ENCODE measurements at regions not wholly inside any gene's neighbourhood (a gene's known extent, or its start where the extent isn't known, plus 50 kb on each side); places are given as distances from the start of the nearest gene placed in this dataset.
A peak's percentile ranks its signal among the peaks of the same experiment; 100 is the strongest.

DNA sequence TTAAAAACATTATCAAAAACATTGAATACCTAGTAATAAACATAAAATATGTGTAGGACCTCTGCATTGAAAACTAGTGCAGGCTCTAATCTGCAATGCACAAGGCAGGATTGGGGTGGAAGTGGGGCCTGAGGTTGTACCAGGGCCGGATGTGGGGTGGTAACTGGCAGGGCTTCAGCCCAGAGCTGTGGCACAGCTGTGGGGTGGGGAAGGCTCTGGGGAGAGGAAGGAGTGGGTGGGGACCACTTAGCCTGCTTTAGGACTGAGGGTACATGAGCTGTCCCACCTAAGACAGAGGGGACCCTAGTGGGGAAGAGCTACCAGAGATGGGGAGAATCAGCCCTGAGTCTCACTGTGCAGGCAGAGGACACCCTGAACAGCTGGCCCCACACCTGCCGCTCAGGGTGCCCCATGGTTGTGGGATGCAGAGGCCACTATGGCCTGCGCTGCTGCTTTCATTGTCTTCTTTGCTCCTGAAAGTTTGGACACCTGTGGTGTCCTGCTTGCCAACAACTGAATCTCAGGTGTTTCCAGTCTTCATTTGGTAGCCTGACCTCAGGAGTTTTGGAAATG is 311.4 kb downstream of the TLE4 start:
- in situ Hi-C loops (cut with MboI; ENCODE audit: low pct_unique_long_range_greater_than_20kb, low sequenced_read_pairs): no loop called here
- DNase-seq: no peak

DNA sequence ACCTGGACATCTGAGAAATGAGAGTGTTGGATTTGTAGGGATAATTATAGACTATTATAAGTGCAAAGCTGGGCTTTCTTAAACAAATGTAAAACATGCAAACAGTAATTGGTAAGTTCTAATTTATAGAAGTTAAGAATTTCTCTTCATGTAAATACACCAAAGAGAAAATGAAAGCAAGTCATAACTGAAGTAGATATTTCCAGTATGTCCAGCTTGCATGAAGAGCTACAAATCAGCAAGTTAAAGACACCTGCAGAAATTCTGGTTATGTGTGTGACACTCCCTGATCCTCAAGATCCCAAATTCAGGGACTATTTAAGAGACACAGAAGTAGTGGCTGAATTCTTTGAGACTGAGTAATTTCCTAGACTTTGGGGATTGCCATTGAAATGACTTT is 308.9 kb downstream of the TLE4 start:
- in situ Hi-C loops (cut with MboI; ENCODE audit: low pct_unique_long_range_greater_than_20kb, low sequenced_read_pairs): no loop called here
- DNase-seq: no peak

DNA sequence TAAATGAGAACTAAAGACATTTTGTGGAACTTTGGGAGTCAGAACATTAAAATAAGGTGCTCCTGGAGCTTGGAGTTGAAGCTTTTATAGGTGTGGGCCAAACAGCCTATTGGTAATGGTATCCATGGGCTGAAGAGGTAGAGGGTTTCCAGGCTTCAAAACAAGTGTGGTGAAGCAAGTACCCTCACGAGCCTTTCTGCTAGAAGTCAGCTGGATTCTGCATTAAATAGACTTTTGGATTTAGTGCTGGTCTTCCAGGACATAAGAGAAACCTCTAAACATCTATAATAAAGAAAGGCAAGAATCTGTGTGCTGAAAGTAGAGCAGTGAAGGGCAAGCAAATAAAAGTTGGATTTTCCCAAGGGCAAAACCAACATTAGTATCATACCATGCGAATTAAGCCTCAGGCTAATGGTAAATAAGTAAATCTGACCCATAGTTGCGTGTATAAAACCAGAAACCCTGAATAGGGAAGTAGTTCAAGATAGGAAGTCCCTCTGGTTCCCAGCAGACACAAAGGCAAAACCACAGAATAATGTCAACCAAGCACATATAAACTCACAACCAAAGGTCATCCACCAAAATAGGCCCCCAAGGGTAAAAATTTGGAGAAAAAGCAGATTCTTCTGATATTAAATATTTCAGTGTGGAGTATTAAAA is 306.3 kb downstream of the TLE4 start:
- in situ Hi-C loops (cut with MboI; ENCODE audit: low pct_unique_long_range_greater_than_20kb, low sequenced_read_pairs): no loop called here
- peak; percentile 57 for DNase-seq

DNA sequence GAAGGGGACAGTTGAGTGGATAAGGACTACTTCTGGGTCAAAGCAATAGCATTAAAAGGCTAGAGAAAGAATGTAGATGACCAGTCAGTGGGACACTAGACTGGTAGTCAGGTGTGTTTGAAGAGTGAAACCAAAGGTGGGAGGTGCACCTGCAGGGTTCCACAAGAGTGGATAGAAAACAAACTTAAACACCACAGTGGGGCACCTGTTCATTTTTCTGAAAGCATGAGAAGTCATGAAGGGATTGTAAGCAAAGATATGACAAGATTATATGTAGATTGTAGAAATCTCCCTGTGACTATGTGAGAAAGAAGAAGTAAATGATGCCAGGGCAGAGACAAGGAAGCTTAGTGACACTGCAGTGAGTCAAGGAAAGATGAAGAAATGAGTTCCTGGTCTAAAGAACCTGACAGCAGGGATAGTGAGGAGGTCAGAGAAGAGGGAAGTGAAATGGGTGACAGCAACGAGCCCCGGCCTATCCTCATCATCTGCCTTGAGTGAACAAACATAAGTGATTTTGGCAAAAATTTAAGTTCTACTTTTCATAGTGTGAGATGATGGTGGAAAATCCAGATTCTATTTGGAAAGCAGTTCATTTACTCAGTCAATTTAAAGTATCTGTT is 296.9 kb downstream of the TLE4 start:
- no peak for DNase-seq
- in situ Hi-C loops (cut with MboI; ENCODE audit: low pct_unique_long_range_greater_than_20kb, low sequenced_read_pairs): no loop called here

DNA sequence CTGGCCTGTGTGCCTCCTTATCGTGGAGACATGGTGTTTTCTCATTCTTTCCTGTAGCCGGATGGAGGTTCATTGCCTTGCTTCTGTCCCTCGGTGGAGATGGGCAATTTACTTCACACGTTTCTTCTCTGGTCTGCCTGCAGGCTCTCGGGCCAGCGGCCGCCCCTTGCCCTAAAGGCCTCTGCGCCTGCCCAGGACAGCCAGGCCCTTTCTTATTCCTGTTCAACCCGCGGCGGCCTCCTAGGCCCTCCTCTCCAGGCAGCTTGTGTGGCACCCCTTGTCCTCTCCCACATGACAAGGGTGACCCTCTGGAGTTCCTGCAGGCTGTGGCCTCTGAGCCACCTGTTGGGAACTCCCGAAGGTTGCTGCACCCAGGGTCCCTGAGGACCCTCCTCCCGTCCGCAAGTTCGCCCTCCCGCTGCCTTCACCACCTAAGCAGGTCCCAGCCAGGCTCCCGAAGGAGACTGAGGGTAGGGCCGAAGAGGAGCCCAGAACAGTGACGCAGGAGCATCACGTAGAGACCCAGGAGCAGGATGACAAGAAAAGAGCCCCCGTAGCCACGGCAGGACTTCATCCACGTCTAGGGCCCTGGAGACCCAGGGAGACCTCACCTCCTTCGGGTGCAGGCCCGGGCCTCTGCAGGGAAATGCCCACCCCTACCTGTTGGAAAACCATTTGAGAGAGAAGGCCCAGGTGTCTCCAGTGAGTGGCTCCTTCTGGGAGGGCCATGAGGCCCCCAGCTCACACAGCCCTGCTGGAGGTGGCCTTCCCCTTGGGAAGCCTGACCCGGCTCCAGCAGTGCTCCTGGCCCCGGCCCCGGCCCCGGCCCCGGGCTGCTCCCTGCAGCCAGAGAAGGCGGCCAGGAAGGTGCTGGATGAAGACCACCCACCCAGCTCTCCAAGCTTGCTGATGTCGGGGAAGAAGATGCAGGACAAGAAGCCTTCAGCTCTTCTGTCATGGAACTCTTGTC is 291.4 kb downstream of the TLE4 start:
- in situ Hi-C loops (cut with MboI; ENCODE audit: low pct_unique_long_range_greater_than_20kb, low sequenced_read_pairs): no loop called here
- DNase-seq: no peak

DNA sequence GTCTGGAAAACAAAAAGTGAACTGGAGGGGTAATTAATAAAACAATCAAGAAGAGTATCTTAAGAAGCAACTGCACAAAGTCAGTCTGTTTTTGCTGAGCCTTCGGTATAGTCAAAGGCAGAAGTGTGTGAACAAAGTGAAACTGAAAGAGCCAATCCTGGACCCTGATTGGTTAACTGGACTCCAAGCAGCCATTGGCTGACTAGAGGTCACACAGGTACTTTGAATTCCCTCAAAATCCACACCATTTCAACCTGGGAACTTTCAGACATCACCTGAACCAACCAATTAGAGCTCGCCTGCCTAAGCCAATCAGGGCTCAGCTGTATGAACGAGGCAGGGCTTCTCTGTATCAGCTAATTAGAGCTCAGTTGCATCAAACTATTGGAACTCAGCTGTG is 286.7 kb downstream of the TLE4 start:
- peak; percentile 3 for DNase-seq
- in situ Hi-C loops (cut with MboI; ENCODE audit: low pct_unique_long_range_greater_than_20kb, low sequenced_read_pairs): no loop called here

DNA sequence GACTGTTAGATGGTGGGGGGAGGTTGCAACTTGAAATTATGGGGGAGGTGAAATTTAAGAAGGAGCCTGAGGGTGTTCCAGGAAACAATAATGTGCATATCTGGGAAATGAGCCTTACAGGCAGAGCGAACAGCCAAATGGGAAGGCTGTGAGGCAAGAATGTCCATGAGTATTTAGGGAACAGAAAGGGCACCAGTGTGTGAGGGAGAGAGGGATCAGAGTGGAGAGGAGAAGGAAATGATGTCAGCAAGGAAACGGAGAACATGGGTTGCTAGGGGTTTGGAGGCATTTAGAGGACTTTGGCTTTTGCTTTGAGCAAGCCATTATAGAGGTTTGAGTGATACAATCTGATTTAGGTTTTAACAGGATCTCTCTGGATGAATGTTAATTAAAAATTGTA is 285.4 kb downstream of the TLE4 start:
- in situ Hi-C loops (cut with MboI; ENCODE audit: low pct_unique_long_range_greater_than_20kb, low sequenced_read_pairs): no loop called here
- no peak for DNase-seq

DNA sequence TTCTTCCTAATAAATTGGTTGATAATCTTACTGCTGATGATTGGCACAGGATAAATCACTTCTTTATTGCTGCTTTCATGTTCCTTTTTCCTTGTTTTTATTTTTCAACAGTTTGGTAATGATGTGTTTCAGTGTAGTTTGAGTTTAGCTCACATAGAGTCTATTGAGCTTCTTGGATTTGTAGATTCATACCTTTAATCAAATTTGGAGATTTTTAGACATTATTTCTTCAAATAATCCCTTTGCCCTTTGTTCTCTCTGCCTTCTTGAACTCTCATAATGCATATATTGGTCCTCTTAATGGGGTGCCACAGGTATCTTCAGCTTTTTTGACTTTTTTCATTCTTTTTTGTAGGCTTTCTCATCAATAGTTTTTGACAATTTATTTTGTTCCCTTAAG is 275.3 kb downstream of the TLE4 start:
- DNase-seq: no peak
- in situ Hi-C loops (cut with MboI; ENCODE audit: low pct_unique_long_range_greater_than_20kb, low sequenced_read_pairs): no loop called here

DNA sequence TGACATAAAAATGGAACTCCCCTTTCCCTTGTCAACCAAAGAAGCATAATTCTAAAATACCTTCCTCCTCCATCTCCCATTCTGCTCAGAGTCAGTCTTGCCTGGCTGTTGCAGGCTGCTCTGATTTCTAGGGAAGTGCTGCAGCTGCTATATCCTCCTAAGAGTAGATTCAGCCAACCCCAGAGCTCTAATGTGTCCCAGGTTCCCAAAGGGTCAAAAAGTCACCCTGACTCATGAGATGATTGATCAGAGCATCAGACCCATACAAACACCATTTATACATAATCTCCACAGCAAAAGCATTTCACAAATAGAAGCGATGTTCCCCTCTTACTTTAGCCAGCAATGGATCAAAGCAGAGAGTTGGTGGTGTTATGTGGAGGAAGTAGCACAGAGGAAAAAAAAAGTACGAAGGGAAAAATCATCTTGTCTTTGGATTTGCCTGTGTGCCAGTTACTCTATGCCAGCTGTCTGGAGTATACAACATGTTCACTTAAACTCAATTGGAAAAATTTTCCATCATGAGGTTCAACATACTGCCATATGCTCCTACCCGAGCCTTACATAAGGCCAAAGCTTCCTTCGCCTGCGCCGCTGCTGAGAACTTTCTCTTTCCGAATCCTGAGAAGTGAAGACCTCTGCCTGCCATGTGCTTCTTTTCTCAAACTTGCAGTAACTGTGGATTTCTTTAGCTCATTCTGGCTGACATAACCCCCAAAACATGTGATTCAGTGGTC is 258.0 kb downstream of the TLE4 start:
- no peak for DNase-seq
- in situ Hi-C loops (cut with MboI; ENCODE audit: low pct_unique_long_range_greater_than_20kb, low sequenced_read_pairs): no loop called here

DNA sequence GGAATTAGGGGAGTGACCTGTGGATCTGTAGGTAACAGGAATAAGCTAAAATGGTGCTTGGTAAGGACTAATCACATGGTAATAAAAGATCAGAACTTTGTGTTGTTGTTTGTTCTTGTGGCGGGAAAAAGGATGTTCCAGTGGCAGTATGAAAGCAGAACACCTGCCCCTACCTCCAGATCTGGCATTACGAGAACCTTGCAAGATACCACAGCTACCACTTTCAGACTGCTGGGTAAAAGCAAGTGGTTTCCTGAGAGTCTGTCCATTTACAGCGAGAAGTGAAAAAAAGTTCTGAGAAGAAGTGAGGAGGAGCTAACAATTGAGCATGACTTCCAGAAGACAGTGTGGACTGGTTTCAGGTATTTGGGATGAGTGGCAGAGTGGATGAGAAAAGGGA is 252.5 kb downstream of the TLE4 start:
- DNase-seq: no peak
- in situ Hi-C loops (cut with MboI; ENCODE audit: low pct_unique_long_range_greater_than_20kb, low sequenced_read_pairs): no loop called here

DNA sequence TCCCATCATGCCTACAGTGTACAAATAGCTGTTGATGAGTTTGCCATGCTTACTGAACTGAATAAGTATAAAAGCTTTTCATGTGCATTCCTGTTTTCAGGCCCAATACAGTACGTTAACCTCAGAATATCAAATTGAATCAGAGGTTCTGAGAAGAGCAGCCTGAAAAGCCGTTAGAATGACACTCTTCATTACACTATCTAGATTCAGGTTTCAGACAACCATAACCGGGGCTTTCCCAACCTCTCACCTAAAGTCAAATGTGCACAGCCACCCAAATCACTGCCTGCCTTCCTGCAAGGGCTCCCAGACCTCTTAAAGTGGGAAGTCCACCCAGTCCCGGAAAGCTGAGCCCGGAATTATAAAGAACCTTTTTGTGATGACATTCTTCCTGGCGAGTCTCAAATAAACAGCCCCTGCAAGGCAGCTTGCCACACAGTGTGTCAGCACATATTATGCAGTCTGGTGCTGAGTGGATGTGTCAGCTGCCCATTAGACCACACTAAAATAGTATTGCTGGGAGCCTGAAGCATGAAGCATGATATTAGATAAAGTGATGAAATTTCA is 245.8 kb downstream of the TLE4 start:
- in situ Hi-C loops (cut with MboI; ENCODE audit: low pct_unique_long_range_greater_than_20kb, low sequenced_read_pairs): no loop called here
- no peak for DNase-seq

DNA sequence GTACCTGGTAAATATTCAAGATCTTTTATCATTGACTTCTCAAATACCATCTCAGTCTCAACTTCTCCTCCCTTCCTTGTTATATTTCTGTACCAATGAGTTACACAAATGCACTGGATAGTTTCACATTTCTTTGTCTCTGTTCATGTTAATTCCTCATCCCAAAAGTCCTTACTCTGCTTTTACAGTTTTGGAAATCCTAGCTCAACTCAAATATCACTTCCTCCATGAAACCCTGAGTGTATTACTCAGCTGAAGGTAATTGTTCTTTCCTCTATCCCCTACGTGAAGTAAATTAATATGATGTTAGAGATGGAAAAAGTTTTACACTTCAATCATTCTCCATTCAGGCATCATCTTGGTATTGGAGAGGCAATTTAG is 241.5 kb downstream of the TLE4 start:
- no peak for DNase-seq
- in situ Hi-C loops (cut with MboI; ENCODE audit: low pct_unique_long_range_greater_than_20kb, low sequenced_read_pairs): no loop called here

DNA sequence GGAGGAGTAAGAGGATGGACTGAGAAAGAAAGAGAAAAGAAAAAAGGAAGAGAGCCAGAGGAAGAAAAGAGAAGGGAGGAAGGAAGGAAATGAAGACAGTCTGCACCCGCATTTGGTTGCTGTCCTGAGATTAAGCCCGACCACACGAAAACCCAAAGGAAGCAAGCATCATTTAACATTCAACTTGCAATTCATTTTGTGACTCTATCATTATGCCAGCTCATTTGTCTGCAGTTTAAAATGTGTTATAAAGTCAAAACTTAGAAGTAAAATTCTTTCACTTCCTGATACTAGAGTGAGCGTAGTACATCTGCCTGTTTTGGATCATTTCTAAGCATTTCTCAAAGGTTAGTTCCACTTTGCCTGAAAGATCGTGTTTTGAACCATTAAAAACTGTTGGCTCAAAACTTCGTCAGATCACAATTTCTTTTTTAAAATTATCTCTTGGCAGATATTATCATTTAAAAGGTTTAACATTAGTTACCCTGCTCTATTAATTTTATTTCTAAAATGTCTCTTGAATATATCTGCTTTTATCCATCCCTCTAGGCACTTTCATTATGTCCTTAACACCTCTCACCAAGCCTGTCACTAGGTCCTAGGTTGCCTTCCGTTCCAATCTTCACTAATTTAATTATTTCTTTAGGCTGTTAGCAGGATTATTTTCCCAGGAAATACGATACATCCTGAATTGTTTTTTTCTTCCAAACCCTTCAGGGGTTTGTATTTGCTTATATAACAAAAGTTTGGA is 240.9 kb downstream of the TLE4 start:
- DNase-seq: peak; percentile 59
- in situ Hi-C loops (cut with MboI; ENCODE audit: low pct_unique_long_range_greater_than_20kb, low sequenced_read_pairs): no loop called here

DNA sequence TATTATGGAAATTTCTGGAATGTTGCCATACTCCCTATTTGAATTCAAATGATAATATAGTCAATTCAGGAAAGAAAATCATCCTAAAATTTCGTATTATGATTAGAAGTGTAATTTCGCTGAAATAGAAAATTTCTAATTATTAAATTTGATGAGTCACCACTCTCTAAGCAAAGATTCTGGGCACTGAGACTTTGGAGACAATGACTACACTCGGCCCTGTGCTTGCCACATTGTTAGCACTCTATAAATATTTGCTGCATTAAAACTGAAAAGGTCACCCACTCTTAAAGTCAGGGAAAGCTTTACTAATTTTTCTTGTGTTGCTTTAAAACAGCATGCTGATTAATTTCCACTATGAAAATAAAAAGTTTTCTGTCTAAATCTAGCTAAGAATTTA is 240.3 kb downstream of the TLE4 start:
- in situ Hi-C loops (cut with MboI; ENCODE audit: low pct_unique_long_range_greater_than_20kb, low sequenced_read_pairs): no loop called here
- no peak for DNase-seq

DNA sequence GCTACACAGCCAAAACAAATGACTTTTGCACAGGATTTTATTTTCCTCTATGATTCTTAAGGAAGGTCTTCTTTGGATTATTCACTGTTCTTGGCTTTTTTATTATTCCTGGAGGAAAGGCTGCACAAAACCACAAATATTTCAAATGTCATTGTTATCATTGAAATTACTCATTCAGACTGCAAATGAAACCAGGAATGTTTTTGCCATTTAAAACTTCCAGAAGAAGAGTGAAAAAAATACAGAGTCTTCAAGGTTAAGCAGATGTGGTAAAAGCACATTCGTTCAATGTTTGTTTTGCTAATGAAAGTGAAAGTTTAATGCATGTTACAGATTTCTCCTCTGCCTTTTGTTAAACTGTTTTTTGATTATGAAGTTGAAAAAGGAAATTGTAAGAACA is 238.2 kb downstream of the TLE4 start:
- in situ Hi-C loops (cut with MboI; ENCODE audit: low pct_unique_long_range_greater_than_20kb, low sequenced_read_pairs): no loop called here
- no peak for DNase-seq

DNA sequence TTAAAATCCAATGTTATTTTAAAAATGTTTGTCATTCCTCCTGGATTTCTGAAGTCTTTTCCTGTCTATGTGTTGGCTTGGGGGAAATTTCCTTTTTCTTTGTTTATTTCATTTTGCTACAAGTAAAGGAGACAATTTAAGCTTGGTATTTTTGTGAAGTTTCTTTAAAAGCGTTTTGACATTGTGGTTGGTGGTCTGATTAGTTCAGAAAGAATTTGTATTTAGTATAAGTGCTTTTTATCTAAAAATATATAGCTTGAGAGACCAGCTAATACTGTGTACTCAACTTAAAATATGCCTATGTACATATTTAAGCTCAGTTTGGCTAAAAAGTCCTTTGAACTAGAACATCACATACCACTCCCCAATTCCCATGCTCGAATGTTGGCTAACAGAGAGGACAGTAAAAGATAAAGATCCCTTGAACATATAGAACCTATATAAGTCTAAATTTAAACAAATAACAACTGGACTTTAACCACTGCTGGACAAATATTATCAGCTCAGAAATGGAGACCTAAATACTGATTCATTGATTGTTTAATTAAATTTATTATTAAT is 237.6 kb downstream of the TLE4 start:
- in situ Hi-C loops (cut with MboI; ENCODE audit: low pct_unique_long_range_greater_than_20kb, low sequenced_read_pairs): no loop called here

DNA sequence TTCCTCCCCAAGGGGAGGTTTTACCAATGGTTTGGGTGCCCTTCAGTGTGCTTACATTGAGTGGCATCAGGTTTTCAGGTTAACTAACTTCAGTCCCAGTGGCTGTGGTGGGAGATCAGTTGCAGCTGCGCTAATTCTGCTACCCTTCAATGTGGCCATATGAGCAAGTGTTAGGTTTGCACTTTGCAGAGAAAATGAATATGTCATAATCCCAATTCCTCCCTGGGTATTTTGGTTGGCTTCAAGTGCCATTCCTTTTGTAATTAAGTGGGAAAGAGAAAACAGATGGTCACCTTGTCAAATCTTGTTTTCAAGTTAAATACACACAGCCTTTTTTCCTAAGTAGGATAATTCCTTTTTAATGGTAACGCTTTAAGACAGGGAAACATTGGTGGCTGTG is 236.2 kb downstream of the TLE4 start:
- in situ Hi-C loops (cut with MboI; ENCODE audit: low pct_unique_long_range_greater_than_20kb, low sequenced_read_pairs): no loop called here
- no peak for DNase-seq

More for the DNA sequence above, 237.6 kb downstream of the TLE4 start:
- no peak for DNase-seq

DNA sequence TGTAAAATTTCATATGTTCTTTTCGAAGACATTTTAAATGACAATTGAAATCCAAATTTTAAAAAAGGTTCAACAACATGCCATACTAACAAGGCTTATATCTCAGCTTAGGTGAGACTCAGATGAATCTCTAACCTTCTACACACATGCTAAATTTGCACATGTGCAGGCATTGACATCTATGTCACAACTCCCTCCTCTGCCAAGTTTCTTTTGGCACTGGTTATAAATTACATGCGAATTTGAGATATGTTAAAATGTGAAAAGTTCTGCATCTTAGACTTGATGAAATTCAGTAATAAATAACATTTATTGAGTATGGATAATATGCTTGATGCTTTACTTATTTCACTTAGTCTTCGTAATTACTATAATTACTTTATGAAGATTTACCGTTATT is 234.3 kb downstream of the TLE4 start:
- in situ Hi-C loops (cut with MboI; ENCODE audit: low pct_unique_long_range_greater_than_20kb, low sequenced_read_pairs): no loop called here
- no peak for DNase-seq
